Retina (tissue), 1 donor: ENCODE measurements at regions not wholly inside any gene's neighbourhood (a gene's known extent, or its start where the extent isn't known, plus 50 kb on each side); places are given as distances from the start of the nearest gene placed in this dataset.
"Not testable (repeated sequence)": the region's sequence is repeated elsewhere in the genome, so short reads cannot be mapped to it uniquely, and the experiment has no call there.

Experiments
- DNase-seq: peaks from one replicate; pipeline ENCODE4 v3.0.0-alpha.2; 2016

GRCh38 chrX:13474164-13474516, 95.3 kb upstream of the EGFL6 start:
- DNase-seq: no peak

DNA sequence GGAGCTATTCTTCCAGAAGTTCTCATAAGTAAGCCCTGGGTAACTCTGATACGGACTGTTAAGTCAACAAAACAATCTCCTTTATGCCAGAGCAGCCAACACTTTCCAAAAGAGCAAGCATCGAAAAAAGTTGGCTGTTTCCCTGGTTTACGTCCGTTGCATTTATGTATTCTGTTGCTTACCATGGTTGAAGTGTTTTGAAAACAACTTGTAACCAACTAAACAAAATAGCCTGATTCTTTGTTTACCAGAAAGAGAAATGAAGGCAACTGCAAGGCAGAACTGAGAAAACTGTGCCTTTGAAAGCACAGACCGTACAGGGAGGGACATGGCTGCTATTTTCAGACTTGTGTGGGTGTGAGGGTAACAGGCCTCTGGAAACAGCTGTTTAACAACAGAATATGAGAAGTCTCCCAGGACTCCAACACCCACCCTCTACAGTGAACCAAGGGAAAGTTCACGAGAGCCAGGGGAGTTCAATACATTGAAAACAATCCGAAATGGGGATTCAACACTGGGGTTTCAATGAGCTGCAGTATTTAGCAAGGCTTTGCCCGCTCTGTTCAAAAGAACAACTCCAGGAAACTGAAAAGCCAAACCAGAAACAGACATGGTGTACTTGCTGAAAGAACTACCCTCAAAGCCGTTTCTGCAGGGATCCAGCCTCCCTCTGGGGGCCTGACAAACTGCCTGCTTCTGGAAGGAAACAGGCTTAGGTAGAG, 95.8 kb upstream of the EGFL6 start:
- no peak for DNase-seq

- no peak for DNase-seq
Measured at GRCh38 chrX:13472975-13473374, 96.4 kb upstream of the EGFL6 start.

DNA sequence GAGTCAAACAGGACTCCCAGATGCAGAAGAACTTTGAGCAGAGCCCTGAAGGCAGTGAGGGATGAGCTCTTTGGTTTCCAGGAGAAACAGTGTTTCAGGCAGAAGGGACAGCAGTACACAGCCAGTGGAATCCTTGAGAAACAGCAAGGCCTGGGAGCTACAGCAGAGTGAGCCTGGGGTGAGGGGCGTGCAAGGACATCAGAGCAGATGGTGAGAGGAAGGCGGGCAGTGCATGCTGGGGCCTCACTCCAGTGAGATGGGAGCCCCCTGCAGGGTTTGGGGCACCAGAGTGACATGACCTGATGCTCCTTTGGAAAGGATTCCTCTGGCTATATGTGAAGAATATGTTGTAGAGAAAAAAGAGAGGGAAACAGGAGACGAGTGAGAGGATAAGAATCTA, 98.1 kb upstream of the EGFL6 start:
- peak; percentile 41 for DNase-seq

DNA sequence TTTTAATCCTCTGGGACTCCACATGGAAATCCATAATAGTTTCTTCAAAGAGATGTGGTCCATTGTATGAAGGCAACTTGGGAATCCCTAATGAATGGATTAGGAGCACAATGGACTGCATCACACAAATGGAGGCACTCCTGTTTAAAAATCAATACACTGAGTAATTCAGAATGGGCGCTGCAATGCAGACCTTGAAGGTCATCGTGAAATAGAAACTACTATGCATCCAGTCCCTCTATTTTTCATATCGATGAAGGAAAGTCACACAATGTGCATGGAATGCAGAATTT, 98.8 kb upstream of the EGFL6 start:
- no peak for DNase-seq

GRCh38 chrX:13469963-13470684, 99.3 kb upstream of the EGFL6 start:
- DNase-seq: no peak

- DNase-seq: no peak
Measured at GRCh38 chrX:13468096-13468495, 101.3 kb upstream of the EGFL6 start.

DNA sequence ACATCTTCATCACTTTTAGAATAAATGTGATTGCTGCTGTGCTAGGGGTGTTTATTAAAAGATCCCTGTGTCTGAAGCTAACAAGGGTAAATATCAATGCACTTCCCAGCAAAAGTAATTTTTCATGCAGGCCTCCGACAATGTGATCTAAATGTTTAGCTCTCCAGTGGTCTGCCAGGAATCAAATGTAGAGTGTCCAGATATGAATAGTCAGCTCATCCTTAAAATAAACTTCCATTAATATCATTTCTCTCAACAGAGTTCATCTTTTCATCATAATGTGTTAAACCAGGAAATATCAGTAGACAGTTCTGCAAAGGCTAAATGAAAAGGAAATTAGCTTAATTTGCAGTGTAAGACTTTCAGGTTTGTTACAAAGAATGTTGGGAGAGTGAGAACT, 102.2 kb upstream of the EGFL6 start:
- no peak for DNase-seq

- no peak for DNase-seq
Measured at GRCh38 chrX:13464599-13465275, 104.7 kb upstream of the EGFL6 start.

- DNase-seq: no peak
Measured at GRCh38 chrX:13463608-13464007, 105.8 kb upstream of the EGFL6 start.

DNA sequence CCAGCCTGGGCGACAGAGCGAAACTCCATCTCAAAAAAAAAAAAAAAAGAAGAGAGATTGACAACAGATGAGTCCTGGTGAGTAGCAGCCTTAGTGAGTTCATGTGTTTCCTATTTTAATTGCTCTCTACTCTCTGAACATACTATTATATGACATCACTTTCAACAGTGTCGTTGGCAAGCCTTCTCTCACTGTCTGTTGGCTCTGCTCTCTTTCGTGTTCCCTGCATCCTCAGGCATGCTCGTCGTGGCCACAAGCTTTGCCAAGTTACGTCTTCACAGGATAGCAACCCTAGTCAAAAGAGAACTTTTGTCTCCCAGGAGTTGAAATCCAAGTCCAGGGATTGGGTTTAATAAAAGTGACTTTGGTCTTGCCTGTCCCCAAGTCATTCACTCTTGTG, 117.1 kb upstream of the EGFL6 start:
- DNase-seq: no peak

DNA sequence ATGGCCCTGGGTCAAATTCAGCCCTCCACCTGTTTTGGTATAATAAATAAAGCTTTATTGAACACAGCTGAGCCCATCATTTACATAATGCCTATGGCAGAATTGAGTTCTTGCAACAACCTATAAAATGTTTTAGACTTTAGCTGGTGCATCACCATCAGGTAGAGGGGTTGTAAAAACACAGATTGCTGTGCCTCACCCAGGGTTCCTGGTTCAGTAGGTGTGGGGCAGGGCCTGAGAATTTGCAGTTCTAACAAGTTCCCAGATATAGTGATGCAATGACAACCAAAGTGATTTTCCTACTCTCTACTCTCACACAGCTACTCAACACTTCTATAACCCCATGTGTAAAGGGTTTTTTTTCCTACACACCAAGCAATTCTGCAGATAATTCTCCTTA, 120.0 kb upstream of the EGFL6 start:
- DNase-seq: no peak

- no peak for DNase-seq
Measured at GRCh38 chrX:13448941-13449340, 120.5 kb upstream of the EGFL6 start.

DNA sequence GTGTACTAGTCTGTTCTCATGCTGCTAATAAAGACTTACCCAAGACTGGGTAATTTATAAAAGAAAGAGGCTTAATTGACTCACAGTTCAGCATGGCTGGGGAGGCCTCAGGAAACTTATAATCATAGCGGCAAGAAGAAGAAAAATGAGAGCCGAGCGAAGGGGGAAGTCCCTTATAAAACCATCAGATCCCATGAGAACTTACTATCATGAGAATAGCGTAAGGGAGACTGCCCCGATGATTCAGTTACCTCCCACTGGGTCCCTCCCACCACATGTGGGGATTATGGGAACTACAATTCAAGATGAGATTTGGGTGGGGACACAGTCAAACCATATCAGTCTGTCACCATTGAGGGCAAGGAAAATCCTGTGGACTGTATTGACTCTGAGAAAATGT, 121.8 kb upstream of the ATXN3L start:
- not testable (repeated sequence) for DNase-seq

DNA sequence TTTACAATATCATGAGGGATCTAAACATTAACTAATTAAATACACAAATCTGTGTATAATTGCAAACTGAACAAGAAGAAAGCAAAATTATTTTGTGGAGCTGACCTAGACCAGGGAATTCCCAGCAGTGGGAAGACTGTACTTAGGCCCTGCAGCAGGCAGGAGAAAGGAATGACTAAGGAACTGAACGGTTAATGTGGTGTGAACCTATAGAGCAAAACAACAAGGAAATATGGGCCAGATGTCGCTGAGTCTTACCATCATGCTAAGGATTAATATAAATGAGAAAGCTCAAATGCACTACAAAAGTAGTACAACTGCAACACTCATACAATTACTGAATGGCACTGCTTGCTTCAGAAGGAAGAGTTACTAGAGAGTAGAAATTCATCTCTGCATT, 120.3 kb upstream of the ATXN3L start:
- DNase-seq: no peak

DNA sequence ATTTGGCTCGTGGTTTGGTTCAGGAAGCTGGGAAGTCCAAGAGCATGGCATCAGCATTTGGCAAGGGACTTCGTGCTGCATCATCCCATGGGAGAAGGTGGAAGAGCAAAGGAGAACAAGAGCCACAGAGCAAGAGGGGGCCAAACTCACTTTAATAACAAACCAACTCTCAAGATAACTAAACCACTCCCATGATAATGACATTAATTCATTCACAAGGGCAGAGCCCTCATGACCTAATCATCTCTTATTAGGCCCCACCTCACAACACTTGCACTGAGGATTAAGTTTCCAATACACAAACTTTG, 113.4 kb upstream of the ATXN3L start:
- DNase-seq: no peak

DNA sequence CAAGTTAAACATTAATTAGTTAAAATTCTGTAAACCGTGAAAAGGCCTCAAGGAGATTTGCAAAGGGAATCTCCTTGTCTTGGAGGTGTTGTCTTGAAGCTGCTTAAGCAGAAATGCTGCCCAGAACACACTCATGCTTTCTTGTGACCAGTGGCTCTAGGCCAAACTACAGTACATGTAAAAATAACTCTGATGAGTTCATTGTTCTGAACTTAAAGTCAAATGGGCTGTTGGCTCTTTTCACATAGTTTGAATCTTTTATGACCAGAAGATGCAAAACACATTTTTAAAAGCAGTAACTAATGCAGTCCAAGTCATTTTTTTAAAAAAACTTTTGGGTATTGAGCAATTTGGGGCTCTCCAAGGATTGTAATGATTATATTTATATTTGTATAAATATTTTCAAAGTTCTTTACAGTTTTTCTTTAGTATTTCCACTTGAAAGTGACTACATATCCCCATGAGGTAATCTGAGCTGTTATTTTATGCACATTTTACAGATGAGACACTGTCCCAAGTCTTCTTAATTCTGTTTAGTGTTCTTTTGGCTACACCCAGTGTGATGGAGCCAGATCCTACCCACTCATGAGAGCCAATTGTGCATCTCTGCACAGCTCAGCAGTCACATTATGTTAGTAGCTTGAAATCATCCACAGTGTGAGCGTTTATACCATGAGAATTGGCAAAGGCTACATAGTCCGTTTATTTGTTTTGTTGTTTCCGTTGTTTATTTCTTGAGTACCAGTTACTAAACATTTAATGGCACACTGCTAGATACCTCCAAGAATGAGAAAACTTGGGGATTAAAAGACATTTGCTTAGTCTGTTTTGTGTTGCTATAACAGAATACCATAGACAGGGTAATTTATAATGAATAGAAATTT, 112.8 kb upstream of the ATXN3L start:
- DNase-seq: no peak

GRCh38 chrX:13430136-13430827, 110.4 kb upstream of the ATXN3L start:
- no peak for DNase-seq

DNA sequence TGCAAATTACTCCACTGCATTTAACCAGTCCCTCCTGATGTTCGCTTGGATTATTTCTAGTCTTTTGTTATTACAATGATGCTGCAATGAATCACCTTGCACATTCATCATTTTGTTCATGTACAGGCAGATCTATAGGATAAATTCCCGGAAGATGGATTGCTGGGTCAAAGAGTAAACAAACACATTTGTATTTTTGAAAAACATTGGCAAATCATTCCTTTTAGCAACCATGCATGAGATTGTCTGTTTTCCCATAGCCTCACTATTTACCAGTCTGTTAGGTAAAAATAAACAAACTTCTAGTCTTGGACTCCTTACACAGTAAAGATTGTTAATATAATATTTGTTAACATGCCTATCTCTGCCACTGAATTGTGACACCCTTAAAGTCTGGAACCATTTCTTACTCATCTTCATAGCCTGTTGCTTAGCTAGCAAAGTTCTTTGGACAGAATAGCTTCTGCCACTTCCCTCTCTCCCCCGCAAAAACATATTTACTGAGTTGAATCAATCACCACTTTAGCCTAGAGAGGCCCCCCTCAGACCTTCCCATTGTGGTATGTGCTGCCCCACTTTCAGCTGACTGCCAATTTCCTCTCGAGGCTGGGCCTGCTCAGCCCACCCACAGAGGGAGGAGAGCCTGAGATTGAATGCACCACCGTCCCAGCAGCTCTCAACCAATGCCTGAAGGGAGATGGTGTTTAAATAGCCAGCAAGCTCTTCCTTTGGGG, 108.4 kb upstream of the ATXN3L start:
- peak; percentile 56 for DNase-seq

- DNase-seq: no peak
Measured at GRCh38 chrX:13427441-13428052, 107.7 kb upstream of the ATXN3L start.

GRCh38 chrX:13420545-13421183, 100.8 kb upstream of the ATXN3L start:
- no peak for DNase-seq
